Neural cell (in vitro differentiated cells): ENCODE measurements at regions not wholly inside any gene's neighbourhood (a gene's known extent, or its start where the extent isn't known, plus 50 kb on each side); places are given as distances from the start of the nearest gene placed in this dataset.
"Not testable (repeated sequence)": the region's sequence is repeated elsewhere in the genome, so short reads cannot be mapped to it uniquely, and the experiment has no call there.

Experiments used
- CTCF ChIP-seq: fragments of 450-650 bp; IDR thresholded peaks from 2 replicates; pipeline ENCODE4 v1.5.1; 2014; ENCODE audit warnings: antibody characterized with exemption, mild to moderate bottlenecking, moderate library complexity; ENCODE audit not compliant: poor library complexity, severe bottlenecking
- EZH2 ChIP-seq: fragments of 200-600, 300-800 bp; shearing (Covaris generic), sonication (generic); IDR thresholded peaks from 2 replicates; pipeline ENCODE4 v1.6.1; 2014; ENCODE audit warnings: antibody characterized with exemption, low read length, borderline replicate concordance, mild to moderate bottlenecking; ENCODE audit not compliant: insufficient read depth, poor library complexity, severe bottlenecking
- REST ChIP-seq: IDR thresholded peaks from 2 replicates; pipeline ENCODE4 v1.6.1; 2012; ENCODE audit warnings: borderline replicate concordance
- SMC3 ChIP-seq: fragments of 450-650 bp; conservative IDR thresholded peaks from 2 replicates; pipeline ENCODE4 v1.6.1; 2014; ENCODE audit warnings: antibody characterized with exemption, mild to moderate bottlenecking, moderate library complexity; ENCODE audit not compliant: poor library complexity
- TAF1 ChIP-seq: IDR thresholded peaks from 2 replicates; pipeline ENCODE4 v1.6.1; 2012; ENCODE audit warnings: low read depth

DNA sequence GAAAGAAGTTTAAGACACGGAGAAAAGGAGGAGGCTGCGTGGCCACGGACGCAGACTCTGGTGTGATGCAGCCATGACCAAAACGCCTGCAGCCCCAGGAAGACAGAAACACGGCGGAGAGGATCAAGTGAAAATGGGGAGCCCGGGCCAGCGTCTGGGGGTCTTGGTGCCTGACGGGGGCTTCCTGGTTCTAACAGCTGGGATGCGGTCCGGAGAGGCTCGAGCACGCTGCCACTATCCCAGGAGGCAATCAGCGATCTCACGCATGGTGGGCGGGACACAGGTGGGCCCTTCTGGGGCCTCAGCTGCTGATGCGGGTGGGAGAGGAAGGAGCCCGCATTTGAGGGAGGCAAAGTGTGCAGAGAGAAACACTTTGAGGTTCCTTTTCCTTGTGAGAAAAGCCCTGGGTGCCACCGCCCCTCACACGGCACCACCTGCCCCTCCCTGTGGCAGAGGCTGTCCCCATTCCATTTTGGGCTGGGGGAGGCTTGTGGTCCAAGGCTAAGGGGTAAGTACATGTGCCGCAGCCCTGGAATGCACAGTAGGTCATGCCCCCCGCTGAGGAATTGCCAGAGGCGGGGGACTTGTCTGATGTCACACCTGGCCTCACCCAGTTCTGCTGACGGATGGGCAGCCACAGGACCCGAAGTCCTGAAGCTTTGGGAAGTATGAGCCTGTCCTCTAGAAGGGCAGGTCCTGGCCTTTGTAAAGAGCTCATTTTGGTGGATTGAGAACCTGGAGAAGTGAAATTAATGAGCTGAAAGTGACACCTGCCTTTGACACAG is 121.7 kb upstream of the ZNF469 start:
- not testable (repeated sequence) for TF ChIP-seq CTCF, EZH2, TAF1, SMC3, REST
